HEK293 (cell line): ENCODE measurements at regions not wholly inside any gene's neighbourhood (a gene's known extent, or its start where the extent isn't known, plus 50 kb on each side); places are given as distances from the start of the nearest gene placed in this dataset.

ENCODE experiments used
- KLF7 ChIP-seq: fragments of 450-650 bp; formaldehyde crosslinking; IDR thresholded peaks from 2 replicates; pipeline ENCODE4 v1.5.1; 2016; ENCODE audit warnings: missing biosample characterization, missing genetic modification characterization, borderline replicate concordance
- ZBTB6 ChIP-seq: fragments of 450-650 bp; formaldehyde crosslinking; IDR thresholded peaks from 2 replicates; pipeline ENCODE4 v1.5.1; 2017; ENCODE audit warnings: missing biosample characterization, missing genetic modification characterization

DNA sequence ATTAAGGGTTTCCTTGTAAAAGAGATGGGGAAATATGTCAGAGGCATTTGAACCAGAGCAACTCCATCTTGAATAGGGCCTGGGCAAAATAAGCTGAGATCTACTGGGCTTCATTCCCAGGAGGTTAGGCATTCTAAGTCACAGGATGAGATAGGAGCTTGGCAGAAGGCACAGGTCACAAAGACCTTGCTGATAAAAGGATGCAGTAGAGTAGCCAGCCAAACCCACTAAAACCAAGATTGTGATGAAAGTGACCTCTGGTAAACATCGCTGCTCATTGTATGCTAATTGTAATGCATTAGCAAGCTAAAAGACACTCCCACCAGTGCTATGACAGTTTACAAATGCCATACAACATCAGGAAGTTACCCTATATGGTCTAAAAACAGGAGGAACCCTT, 1390.3 kb downstream of the RAPGEF2 start:
- TF ChIP-seq ZBTB6 (tag by site-specific recombination) = no peak
- TF ChIP-seq KLF7 (tag by site-specific recombination) = no peak
